DND-41 (cell line): ENCODE measurements at regions not wholly inside any gene's neighbourhood (a gene's known extent, or its start where the extent isn't known, plus 50 kb on each side); places are given as distances from the start of the nearest gene placed in this dataset.

Experiments
- ATAC-seq: fragments of 200-7000 bp; cut with Tn5 transposase; 3 replicates; pipeline ENCODE4 v1.9.1; 2021; ENCODE audit warnings: low read depth; ENCODE audit not compliant: insufficient read depth
- DNase-seq: peaks from one replicate; pipeline ENCODE4 v3.0.0-alpha.2; 2020
- H2AFZ ChIP-seq: 2 replicates; pipeline ENCODE4 v1.6.0; 2012; ENCODE audit warnings: low read depth, low read length
- H3K27ac ChIP-seq: 2 replicates; pipeline ENCODE4 v1.5.1; 2012; ENCODE audit warnings: low read length, inconsistent platforms
- H3K27me3 ChIP-seq: fragments of 200-600 bp; sonication (generic); 2 replicates; pipeline ENCODE4 v1.6.0; 2012; ENCODE audit warnings: low read length, mild to moderate bottlenecking, inconsistent platforms; ENCODE audit not compliant: insufficient read depth, poor library complexity
- H3K36me3 ChIP-seq: 2 replicates; pipeline ENCODE4 v1.5.1; 2012; ENCODE audit warnings: low read length, inconsistent platforms; ENCODE audit not compliant: insufficient read depth
- H3K4me1 ChIP-seq: 2 replicates; pipeline ENCODE4 v1.5.1; 2012; ENCODE audit warnings: mild to moderate bottlenecking, low read length; ENCODE audit not compliant: insufficient read depth
- H3K4me2 ChIP-seq: 2 replicates; pipeline ENCODE4 v1.6.0; 2012; ENCODE audit warnings: mild to moderate bottlenecking, moderate library complexity, low read length, inconsistent platforms; ENCODE audit not compliant: insufficient read depth
- H3K4me3 ChIP-seq, 2 experiments: fragments of 200-600 bp in 1 of 2; shearing (Covaris generic) in 1 of 2; 2 replicates each; pipeline ENCODE4 v1.5.1; 2012 to 2016; ENCODE audit warnings: inconsistent platforms in 2 of 2, low read length in 2 of 2, mild to moderate bottlenecking in 2 of 2, low read depth in 1 of 2, moderate library complexity in 1 of 2
- H3K79me2 ChIP-seq: 2 replicates; pipeline ENCODE4 v1.6.0; 2012; ENCODE audit warnings: low read length, inconsistent platforms; ENCODE audit not compliant: insufficient read depth
- H3K9ac ChIP-seq: 2 replicates; pipeline ENCODE4 v1.6.0; 2012; ENCODE audit warnings: low read depth, mild to moderate bottlenecking, inconsistent platforms, low read length, moderate library complexity
- H3K9me3 ChIP-seq: 2 replicates; pipeline ENCODE4 v1.5.1; 2012; ENCODE audit warnings: low read length, moderate library complexity, mild to moderate bottlenecking, inconsistent platforms; ENCODE audit not compliant: insufficient read depth, severe bottlenecking
- H4K20me1 ChIP-seq: 2 replicates; pipeline ENCODE4 v1.6.0; 2012; ENCODE audit warnings: low read length; ENCODE audit not compliant: insufficient read depth
- CTCF ChIP-seq: IDR thresholded peaks from 2 replicates; pipeline ENCODE4 v1.5.1; 2012; ENCODE audit warnings: borderline replicate concordance, low read length, moderate library complexity, mild to moderate bottlenecking; ENCODE audit not compliant: poor library complexity, severe bottlenecking; ENCODE audit errors: extremely low read depth
- EZH2 ChIP-seq: IDR thresholded peaks from 3 replicates; pipeline ENCODE4 v1.6.1; 2012; ENCODE audit warnings: borderline replicate concordance, low read depth, mild to moderate bottlenecking, moderate library complexity, low read length, inconsistent platforms; ENCODE audit not compliant: severe bottlenecking

GRCh38 chr2:145161656-145162055 lies 641.7 kb upstream of the ZEB2 start:
- H3K9ac ChIP-seq, result no peak overlapping the region
- no peaks in the 10 kb centered on the region for H3K9me3 ChIP-seq
- no peak for TF ChIP-seq EZH2
- no peak for TF ChIP-seq CTCF
- H3K4me2 ChIP-seq, result no peak overlapping the region
- no peaks in the 10 kb centered on the region for H3K36me3 ChIP-seq
- no peak overlapping the region for H3K27ac ChIP-seq
- H3K4me3 ChIP-seq, result no peak overlapping the region
- no peak overlapping the region for H2AFZ ChIP-seq
- no peak for DNase-seq
- no peaks in the 10 kb centered on the region for H3K79me2 ChIP-seq
- no peaks in the 10 kb centered on the region for H3K4me1 ChIP-seq
- no peak for ATAC-seq
- no peaks in the 10 kb centered on the region for H4K20me1 ChIP-seq
- no peaks in the 10 kb centered on the region for H3K27me3 ChIP-seq

DNA sequence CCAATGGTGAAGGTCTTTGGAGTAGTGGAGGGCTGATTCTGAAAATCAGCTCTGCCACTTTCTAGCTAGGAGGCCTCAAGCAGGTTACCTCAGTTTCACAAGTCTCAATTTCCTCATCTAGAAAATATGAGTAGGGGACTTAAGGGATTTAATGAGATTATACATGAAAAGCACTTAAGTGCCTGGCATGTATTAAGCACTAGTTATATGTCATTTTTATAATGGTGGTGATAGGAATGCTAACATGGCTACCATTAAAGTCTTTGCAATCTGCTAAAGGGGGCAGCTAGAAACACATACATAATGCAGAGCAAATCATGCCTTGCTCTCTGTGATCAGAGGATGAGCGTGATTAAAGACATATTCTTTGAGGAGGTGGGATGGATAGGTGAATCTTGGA lies 640.9 kb upstream of the ZEB2 start:
- Histone ChIP-seq H3K4me2 (no peak overlapping the region), H3K4me3 (no peak overlapping the region), H3K9me3 (no peaks in the 10 kb centered on the region), H2AFZ (no peak overlapping the region), H4K20me1 (no peaks in the 10 kb centered on the region), H3K27ac (no peak overlapping the region), H3K36me3 (no peaks in the 10 kb centered on the region), H3K79me2 (no peaks in the 10 kb centered on the region), H3K9ac (no peak overlapping the region), H3K4me1 (no peaks in the 10 kb centered on the region), H3K27me3 (no peaks in the 10 kb centered on the region)
- DNase-seq, result no peak
- no peak for TF ChIP-seq EZH2
- no peak for TF ChIP-seq CTCF
- ATAC-seq, result no peak

GRCh38 chr2:145159676-145160075 lies 639.8 kb upstream of the ZEB2 start:
- Histone ChIP-seq H3K4me2 (no peak overlapping the region), H4K20me1 (no peaks in the 10 kb centered on the region), H3K9me3 (no peaks in the 10 kb centered on the region), H3K27ac (no peak overlapping the region), H3K9ac (no peak overlapping the region), H3K79me2 (no peaks in the 10 kb centered on the region), H2AFZ (no peak overlapping the region), H3K4me3 (no peak overlapping the region), H3K36me3 (no peaks in the 10 kb centered on the region), H3K4me1 (no peaks in the 10 kb centered on the region), H3K27me3 (no peaks in the 10 kb centered on the region)
- ATAC-seq (no peak), DNase-seq (no peak)
- TF ChIP-seq EZH2 (no peak), CTCF (no peak)
